GM10266 (cell line): ENCODE measurements at regions not wholly inside any gene's neighbourhood (a gene's known extent, or its start where the extent isn't known, plus 50 kb on each side); places are given as distances from the start of the nearest gene placed in this dataset.

Experiments used
- DNase-seq: peaks from one replicate; pipeline ENCODE4 v3.0.0; 2012; ENCODE audit errors: extremely low spot score
- CTCF ChIP-seq: IDR thresholded peaks from 2 replicates; pipeline ENCODE4 v1.5.1; 2012; ENCODE audit warnings: mild to moderate bottlenecking, low read depth; ENCODE audit not compliant: control insufficient read depth, insufficient read depth; ENCODE audit errors: missing control alignments

- no peak for DNase-seq
- no peak for TF ChIP-seq CTCF
These were observed 55.1 kb upstream of the STARD13 start for GRCh38 chr13:33340631-33341030.

- no peak for TF ChIP-seq CTCF
- no peak for DNase-seq
These were observed 56.4 kb upstream of the STARD13 start for GRCh38 chr13:33341861-33342452.

GRCh38 chr13:33345842-33346241, 60.3 kb upstream of the STARD13 start:
- DNase-seq: no peak
- TF ChIP-seq CTCF: no peak

- TF ChIP-seq CTCF: no peak
- DNase-seq: no peak
These were observed 62.3 kb upstream of the STARD13 start for GRCh38 chr13:33347861-33348260.

GRCh38 chr13:33348366-33348765, 62.8 kb upstream of the STARD13 start:
- no peak for TF ChIP-seq CTCF
- no peak for DNase-seq

- TF ChIP-seq CTCF: no peak
- DNase-seq: no peak
These were observed 63.9 kb upstream of the STARD13 start for GRCh38 chr13:33349288-33349985.
